Right atrium auricular region (tissue), 2 donors: ENCODE measurements at regions not wholly inside any gene's neighbourhood (a gene's known extent, or its start where the extent isn't known, plus 50 kb on each side); places are given as distances from the start of the nearest gene placed in this dataset.

Experiments used
- DNase-seq: peaks from one replicate; pipeline ENCODE4 v3.0.0-alpha.2; 2019; ENCODE audit warnings: low spot score
- H3K27ac ChIP-seq, 2 donors: fragments of 200-600 bp; sonication (generic); 1 replicate in 1 of 2; 2 replicates in 1 of 2; pipeline ENCODE4 v1.5.1; 2016 to 2019
- H3K27me3 ChIP-seq, 2 donors: fragments of 200-600 bp; sonication (generic); one replicate each; pipeline versions ENCODE4 v1.5.1 to v1.6.0; 2017 to 2019
- H3K36me3 ChIP-seq: fragments of 200-600 bp; sonication (generic); one replicate; pipeline ENCODE4 v1.5.1; 2016
- H3K4me1 ChIP-seq, 2 donors: fragments of 200-600 bp; sonication (generic); one replicate each; pipeline versions ENCODE4 v1.5.1 to v1.6.0; 2017 to 2019
- H3K4me3 ChIP-seq, 2 donors: fragments of 200-600 bp; sonication (generic); 1 replicate in 1 of 2; 2 replicates in 1 of 2; pipeline ENCODE4 v1.5.1; 2017 to 2019; ENCODE audit warnings: mild to moderate bottlenecking in 1 of 2, moderate library complexity in 1 of 2
- H3K9me3 ChIP-seq, 2 donors: fragments of 200-600 bp; sonication (generic); one replicate each; pipeline ENCODE4 v1.5.1; 2019
- TF ChIP-seq, protein P1 (sequence below), 2 donors: fragments of 200-600 bp; sonication (generic); IDR thresholded peaks; one replicate each; pipeline ENCODE4 v1.5.1; 2019; ENCODE audit warnings: antibody characterized with exemption in 2 of 2

DNA sequence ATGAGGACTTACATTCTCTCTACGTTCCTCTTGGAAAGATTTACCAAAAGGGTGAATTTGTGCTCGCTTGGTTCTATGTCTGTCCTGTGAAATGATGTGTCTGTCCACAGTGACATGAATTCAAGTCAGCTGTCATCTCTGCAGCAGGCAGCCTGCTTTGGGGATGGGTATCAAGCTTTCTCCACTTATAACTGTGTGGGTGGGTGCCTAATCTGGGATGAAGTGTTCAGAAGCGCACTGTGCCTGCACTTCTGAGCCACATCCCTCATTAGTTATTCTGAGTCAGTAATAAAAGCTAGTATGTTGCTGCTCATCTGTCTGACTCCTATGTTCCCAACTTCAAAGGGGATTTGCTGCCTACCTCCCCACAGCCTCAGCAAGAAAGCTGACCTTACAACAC is 86.1 kb upstream of the TUBA3C start:
- DNase-seq = no peak
- Histone ChIP-seq H3K9me3 (no peaks in the 10 kb centered on the region), H3K36me3 (no peaks in the 10 kb centered on the region), H3K27ac (no peak overlapping the region), H3K4me1 (no peaks in the 10 kb centered on the region), H3K4me3 (no peak overlapping the region), H3K27me3 (no peaks in the 10 kb centered on the region)
- TF ChIP-seq, protein P1, sequence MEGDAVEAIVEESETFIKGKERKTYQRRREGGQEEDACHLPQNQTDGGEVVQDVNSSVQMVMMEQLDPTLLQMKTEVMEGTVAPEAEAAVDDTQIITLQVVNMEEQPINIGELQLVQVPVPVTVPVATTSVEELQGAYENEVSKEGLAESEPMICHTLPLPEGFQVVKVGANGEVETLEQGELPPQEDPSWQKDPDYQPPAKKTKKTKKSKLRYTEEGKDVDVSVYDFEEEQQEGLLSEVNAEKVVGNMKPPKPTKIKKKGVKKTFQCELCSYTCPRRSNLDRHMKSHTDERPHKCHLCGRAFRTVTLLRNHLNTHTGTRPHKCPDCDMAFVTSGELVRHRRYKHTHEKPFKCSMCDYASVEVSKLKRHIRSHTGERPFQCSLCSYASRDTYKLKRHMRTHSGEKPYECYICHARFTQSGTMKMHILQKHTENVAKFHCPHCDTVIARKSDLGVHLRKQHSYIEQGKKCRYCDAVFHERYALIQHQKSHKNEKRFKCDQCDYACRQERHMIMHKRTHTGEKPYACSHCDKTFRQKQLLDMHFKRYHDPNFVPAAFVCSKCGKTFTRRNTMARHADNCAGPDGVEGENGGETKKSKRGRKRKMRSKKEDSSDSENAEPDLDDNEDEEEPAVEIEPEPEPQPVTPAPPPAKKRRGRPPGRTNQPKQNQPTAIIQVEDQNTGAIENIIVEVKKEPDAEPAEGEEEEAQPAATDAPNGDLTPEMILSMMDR (IDR thresholded peaks at IDR 0.05) = no peak

DNA sequence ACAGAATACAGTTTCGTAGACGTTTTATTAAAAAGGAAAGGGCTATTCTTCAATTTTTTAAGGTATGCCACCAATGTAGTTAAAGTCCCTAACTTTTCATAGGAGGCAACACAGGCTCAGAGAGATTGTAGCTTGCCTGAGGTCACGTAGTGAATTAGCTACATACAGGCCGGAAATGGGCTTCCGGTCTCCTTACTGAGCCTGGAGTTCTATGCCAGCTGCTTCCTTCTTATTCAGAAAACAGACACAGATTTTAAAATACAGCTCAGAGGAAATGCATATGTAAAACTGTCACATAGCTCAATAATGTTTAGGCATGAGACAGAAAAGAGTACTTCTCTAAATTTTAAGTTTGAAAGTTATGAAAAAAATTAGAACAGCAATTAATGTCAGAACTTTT is 85.4 kb upstream of the TUBA3C start:
- Histone ChIP-seq H3K4me1 (no peaks in the 10 kb centered on the region), H3K9me3 (no peaks in the 10 kb centered on the region), H3K4me3 (no peak overlapping the region), H3K27ac (no peak overlapping the region), H3K27me3 (no peaks in the 10 kb centered on the region), H3K36me3 (no peaks in the 10 kb centered on the region)
- TF ChIP-seq, protein P1 (IDR thresholded peaks at IDR 0.05) = no peak
- no peak for DNase-seq

DNA sequence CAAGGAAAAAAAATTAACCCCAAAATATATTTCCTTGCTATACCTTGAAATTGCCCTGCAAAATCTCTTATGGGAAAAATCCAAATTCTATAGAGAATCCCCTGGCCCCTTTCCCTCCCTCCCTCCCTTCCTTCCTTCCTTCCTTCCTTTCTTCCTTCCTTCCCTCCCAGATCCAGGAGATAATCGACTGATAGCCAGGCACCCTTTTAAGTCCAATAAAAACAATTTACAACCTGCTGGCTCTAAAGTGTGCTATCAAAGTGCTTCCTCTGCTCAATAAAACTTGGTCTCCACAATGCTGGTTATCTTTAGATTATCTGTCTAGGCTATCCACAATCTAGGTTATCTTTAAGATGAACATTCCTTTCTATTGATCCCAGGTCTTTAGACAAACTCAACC is 83.1 kb upstream of the TUBA3C start:
- H3K9me3 ChIP-seq = no peaks in the 10 kb centered on the region
- no peaks in the 10 kb centered on the region for H3K4me1 ChIP-seq
- no peak overlapping the region for H3K4me3 ChIP-seq
- H3K36me3 ChIP-seq = no peaks in the 10 kb centered on the region
- no peaks in the 10 kb centered on the region for H3K27me3 ChIP-seq
- TF ChIP-seq, protein P1 (IDR thresholded peaks at IDR 0.05) = no peak
- no peak overlapping the region for H3K27ac ChIP-seq
- no peak for DNase-seq

DNA sequence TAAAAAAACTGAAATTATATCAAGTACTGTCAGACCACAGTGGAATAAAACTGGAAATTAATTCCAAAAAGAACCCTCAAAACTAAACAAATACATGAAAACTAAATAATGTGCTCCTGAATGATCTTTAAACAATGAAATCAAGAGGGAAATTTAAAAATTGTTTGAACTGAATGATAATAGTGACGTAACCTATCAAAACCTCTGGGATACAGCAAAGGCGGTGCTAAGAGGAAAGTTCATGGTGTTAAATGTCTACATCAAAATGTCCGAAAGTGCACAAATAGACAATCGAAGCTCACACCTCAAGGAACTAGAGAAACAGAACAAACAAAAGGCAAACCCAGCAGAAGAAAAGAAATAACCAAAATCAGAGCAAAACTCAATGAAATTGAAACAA is 70.8 kb upstream of the TUBA3C start:
- H3K36me3 ChIP-seq = no peaks in the 10 kb centered on the region
- TF ChIP-seq, protein P1 (IDR thresholded peaks at IDR 0.05) = no peak
- no peaks in the 10 kb centered on the region for H3K9me3 ChIP-seq
- no peak for DNase-seq
- H3K27me3 ChIP-seq = no peaks in the 10 kb centered on the region
- no peak overlapping the region for H3K27ac ChIP-seq
- H3K4me1 ChIP-seq = no peaks in the 10 kb centered on the region
- no peak overlapping the region for H3K4me3 ChIP-seq

- no peaks in the 10 kb centered on the region for H3K36me3 ChIP-seq
- no peak overlapping the region for H3K27ac ChIP-seq
- DNase-seq = no peak
- no peaks in the 10 kb centered on the region for H3K9me3 ChIP-seq
- H3K27me3 ChIP-seq = no peaks in the 10 kb centered on the region
- no peak overlapping the region for H3K4me3 ChIP-seq
- TF ChIP-seq, protein P1 (IDR thresholded peaks at IDR 0.05) = no peak
- no peaks in the 10 kb centered on the region for H3K4me1 ChIP-seq
Observed at GRCh38 chr13:19239114-19239860, 57.7 kb upstream of the TUBA3C start.
